ENCODE measurements at regions not wholly inside any gene's neighbourhood (a gene's known extent, or its start where the extent isn't known, plus 50 kb on each side); places are given as distances from the start of the nearest gene placed in this dataset.
"Not testable (repeated sequence)": the region's sequence is repeated elsewhere in the genome, so short reads cannot be mapped to it uniquely, and the experiment has no call there.

DNA sequence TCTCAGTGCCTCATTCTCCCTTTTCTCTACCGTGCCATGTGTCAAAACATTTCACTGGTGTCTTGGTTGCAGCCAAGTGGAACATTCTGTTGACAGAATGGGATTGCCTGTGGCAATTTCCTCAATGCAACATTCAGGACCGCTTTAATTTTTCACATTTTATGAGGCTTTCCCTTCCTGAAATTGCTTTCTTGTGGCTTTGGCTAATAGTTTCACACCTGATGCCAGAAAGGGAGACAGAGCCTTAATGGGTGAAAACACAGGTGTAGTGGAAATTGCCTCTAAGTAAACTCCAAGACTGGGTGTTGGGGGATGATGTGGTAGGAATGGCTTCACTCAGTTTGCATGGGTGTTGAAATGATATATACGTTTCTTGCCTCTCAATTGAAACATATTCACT, 278.3 kb downstream of the TSN start:
- no peak for FAIRE-seq
- Histone ChIP-seq H3K27ac (ENCODE audit: low read depth in 2 of 2, low read length in 2 of 2) (no peak overlapping the region), H3K4me3 (ENCODE audit: low read length in 3 of 3) (no peak overlapping the region), H3K9ac (ENCODE audit: low read length in 3 of 3) (no peak overlapping the region), H3K27me3 (ENCODE audit: control insufficient read depth, insufficient read depth, low read length) (no peaks in the 10 kb centered on the region), H3K36me3 (ENCODE audit: control insufficient read depth in 2 of 3, insufficient read depth in 3 of 3, low read length in 3 of 3) (no peaks in the 10 kb centered on the region), H3K9me3 (ENCODE audit: control insufficient read depth in 2 of 3, insufficient read depth in 1 of 3, low read length in 3 of 3) (no peaks in the 10 kb centered on the region), H3K4me1 (ENCODE audit: control insufficient read depth in 2 of 3, insufficient read depth in 2 of 3, low read depth in 1 of 3, low read length in 3 of 3) (peaks cover 0 to 2% (median 0%) of the 10 kb centered on the region in 3 donors)
- TF ChIP-seq, protein P1, sequence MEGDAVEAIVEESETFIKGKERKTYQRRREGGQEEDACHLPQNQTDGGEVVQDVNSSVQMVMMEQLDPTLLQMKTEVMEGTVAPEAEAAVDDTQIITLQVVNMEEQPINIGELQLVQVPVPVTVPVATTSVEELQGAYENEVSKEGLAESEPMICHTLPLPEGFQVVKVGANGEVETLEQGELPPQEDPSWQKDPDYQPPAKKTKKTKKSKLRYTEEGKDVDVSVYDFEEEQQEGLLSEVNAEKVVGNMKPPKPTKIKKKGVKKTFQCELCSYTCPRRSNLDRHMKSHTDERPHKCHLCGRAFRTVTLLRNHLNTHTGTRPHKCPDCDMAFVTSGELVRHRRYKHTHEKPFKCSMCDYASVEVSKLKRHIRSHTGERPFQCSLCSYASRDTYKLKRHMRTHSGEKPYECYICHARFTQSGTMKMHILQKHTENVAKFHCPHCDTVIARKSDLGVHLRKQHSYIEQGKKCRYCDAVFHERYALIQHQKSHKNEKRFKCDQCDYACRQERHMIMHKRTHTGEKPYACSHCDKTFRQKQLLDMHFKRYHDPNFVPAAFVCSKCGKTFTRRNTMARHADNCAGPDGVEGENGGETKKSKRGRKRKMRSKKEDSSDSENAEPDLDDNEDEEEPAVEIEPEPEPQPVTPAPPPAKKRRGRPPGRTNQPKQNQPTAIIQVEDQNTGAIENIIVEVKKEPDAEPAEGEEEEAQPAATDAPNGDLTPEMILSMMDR (IDR thresholded peaks at IDR 0.05; ENCODE audit: borderline replicate concordance, extremely low read depth, insufficient read depth): no peak
- no peak for DNase-seq
- intact Hi-C loops (cut with DNase I): no loop called here

DNA sequence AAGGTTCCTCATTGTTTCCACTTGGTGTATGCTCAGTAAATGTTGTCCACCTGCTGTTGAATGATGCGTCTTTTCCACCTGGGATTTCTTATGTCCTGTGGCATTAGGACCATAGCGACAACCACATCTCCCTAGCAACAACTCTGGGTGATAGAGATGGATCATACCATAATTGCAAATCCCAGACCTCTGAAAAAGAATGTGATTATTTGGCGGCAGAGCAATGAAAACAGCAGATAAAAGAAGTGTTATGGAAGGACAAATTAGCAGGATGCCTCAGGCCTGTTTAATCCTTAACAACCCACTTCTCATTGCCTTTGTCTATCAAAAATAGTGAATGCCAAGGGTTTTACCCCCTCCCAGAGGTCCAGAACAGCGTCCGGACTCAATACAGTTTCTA, 278.9 kb downstream of the TSN start:
- Histone ChIP-seq H3K4me3 (ENCODE audit: low read length in 3 of 3) (no peak overlapping the region), H3K4me1 (ENCODE audit: control insufficient read depth in 2 of 3, insufficient read depth in 2 of 3, low read depth in 1 of 3, low read length in 3 of 3) (peaks cover 0 to 2% (median 0%) of the 10 kb centered on the region in 3 donors), H3K9me3 (ENCODE audit: control insufficient read depth in 2 of 3, insufficient read depth in 1 of 3, low read length in 3 of 3) (no peaks in the 10 kb centered on the region), H3K27me3 (ENCODE audit: control insufficient read depth, insufficient read depth, low read length) (no peaks in the 10 kb centered on the region), H3K36me3 (ENCODE audit: control insufficient read depth in 2 of 3, insufficient read depth in 3 of 3, low read length in 3 of 3) (no peaks in the 10 kb centered on the region), H3K27ac (ENCODE audit: low read depth in 2 of 2, low read length in 2 of 2) (no peak overlapping the region), H3K9ac (ENCODE audit: low read length in 3 of 3) (no peak overlapping the region)
- DNase-seq (no peak), FAIRE-seq (no peak)
- intact Hi-C loops (cut with DNase I): no loop called here
- TF ChIP-seq, protein P1 (IDR thresholded peaks at IDR 0.05; ENCODE audit: borderline replicate concordance, extremely low read depth, insufficient read depth): no peak

DNA sequence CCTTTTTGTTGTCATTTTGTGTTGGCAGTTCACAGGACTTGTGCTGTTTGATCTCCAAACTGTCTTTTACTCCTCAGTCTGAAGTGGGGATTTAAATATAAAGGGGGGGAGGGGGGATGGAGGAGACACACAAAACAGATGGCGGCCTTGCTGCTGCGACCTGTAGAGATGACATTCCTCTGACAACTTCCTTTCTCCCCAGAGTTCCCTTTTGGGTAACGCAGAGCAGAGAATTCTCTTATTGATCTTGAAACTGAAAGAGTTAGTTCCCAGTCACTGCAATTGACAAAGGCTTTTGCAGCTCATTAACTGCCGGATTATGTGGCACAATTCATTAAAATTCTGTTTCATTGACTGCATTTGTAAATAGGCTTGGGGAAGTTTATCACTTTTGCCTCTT, 279.3 kb downstream of the TSN start:
- no peak for FAIRE-seq
- Histone ChIP-seq H3K9ac (ENCODE audit: low read length in 3 of 3) (no peak overlapping the region), H3K4me3 (ENCODE audit: low read length in 3 of 3) (no peak overlapping the region), H3K4me1 (ENCODE audit: control insufficient read depth in 2 of 3, insufficient read depth in 2 of 3, low read depth in 1 of 3, low read length in 3 of 3) (peaks cover 0 to 2% (median 0%) of the 10 kb centered on the region in 3 donors), H3K9me3 (ENCODE audit: control insufficient read depth in 2 of 3, insufficient read depth in 1 of 3, low read length in 3 of 3) (no peaks in the 10 kb centered on the region), H3K36me3 (ENCODE audit: control insufficient read depth in 2 of 3, insufficient read depth in 3 of 3, low read length in 3 of 3) (no peaks in the 10 kb centered on the region), H3K27ac (ENCODE audit: low read depth in 2 of 2, low read length in 2 of 2) (no peak overlapping the region), H3K27me3 (ENCODE audit: control insufficient read depth, insufficient read depth, low read length) (no peaks in the 10 kb centered on the region)
- TF ChIP-seq, protein P1 (IDR thresholded peaks at IDR 0.05; ENCODE audit: borderline replicate concordance, extremely low read depth, insufficient read depth): no peak
- no peak for DNase-seq
- intact Hi-C loops (cut with DNase I): no loop called here

DNA sequence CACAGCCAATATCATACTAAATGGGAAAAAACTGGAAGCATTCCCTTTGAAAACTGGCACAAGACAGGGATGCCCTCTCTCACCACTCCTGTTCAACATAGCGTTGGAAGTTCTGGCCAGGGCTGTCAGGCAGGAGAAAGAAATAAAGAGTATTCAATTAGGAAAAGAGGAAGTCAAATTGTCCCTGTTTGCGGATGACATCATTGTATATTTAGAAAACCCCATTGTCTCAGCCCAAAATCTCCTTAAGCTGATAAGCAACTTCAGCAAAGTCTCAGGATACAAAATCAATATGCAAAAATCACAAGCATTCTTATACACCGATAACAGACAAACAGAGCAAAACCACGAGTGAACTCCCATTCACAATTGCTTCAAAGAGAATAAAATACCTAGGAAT, 283.4 kb downstream of the TSN start:
- FAIRE-seq; H3K9me3 ChIP-seq (ENCODE audit: control insufficient read depth in 2 of 3, insufficient read depth in 1 of 3, low read length in 3 of 3); H3K9ac ChIP-seq (ENCODE audit: low read length in 3 of 3); H3K4me1 ChIP-seq (ENCODE audit: control insufficient read depth in 2 of 3, insufficient read depth in 2 of 3, low read depth in 1 of 3, low read length in 3 of 3); H3K27me3 ChIP-seq (ENCODE audit: control insufficient read depth, insufficient read depth, low read length); H3K4me3 ChIP-seq (ENCODE audit: low read length in 3 of 3); intact Hi-C loops (cut with DNase I); H3K27ac ChIP-seq (ENCODE audit: low read depth in 2 of 2, low read length in 2 of 2); H3K36me3 ChIP-seq (ENCODE audit: control insufficient read depth in 2 of 3, insufficient read depth in 3 of 3, low read length in 3 of 3); DNase-seq: not testable (repeated sequence)
